ENCODE measurements at regions not wholly inside any gene's neighbourhood (a gene's known extent, or its start where the extent isn't known, plus 50 kb on each side); places are given as distances from the start of the nearest gene placed in this dataset.

- no peak for TF ChIP-seq CTCF (conservative IDR thresholded peaks at IDR 0.05 in 1 of 2, IDR thresholded peaks at IDR 0.05 in 1 of 2; ENCODE audit: low read depth in 1 of 2, low read length in 2 of 2)
- no peak for TF ChIP-seq EZH2 (IDR thresholded peaks at IDR 0.05; ENCODE audit: low read length, missing control alignments)
- Histone ChIP-seq H4K20me1 (ENCODE audit: control insufficient read depth, extremely low read depth, insufficient read depth, low read length) (no peaks in the 10 kb centered on the region), H3K4me3 (replicated peaks in 1 of 4; ENCODE audit: control extremely low read depth in 1 of 4, insufficient read depth in 1 of 4, low read depth in 3 of 4, low read length in 4 of 4) (no peak overlapping the region), H3K4me2 (ENCODE audit: extremely low read depth, insufficient read depth, low read length) (no peak overlapping the region), H3K4me1 (ENCODE audit: control insufficient read depth, extremely low read depth, insufficient read depth, low read length) (no peaks in the 10 kb centered on the region), H3K27me3 (ENCODE audit: control insufficient read depth, insufficient read depth, low read length) (no peaks in the 10 kb centered on the region), H3K36me3 (ENCODE audit: control insufficient read depth, insufficient read depth, low read length) (no peaks in the 10 kb centered on the region), H3K79me2 (ENCODE audit: control insufficient read depth, insufficient read depth, low read length) (no peaks in the 10 kb centered on the region), H3K9me3 (ENCODE audit: control insufficient read depth, insufficient read depth, low read depth, low read length) (no peaks in the 10 kb centered on the region), H3K9ac (ENCODE audit: insufficient read depth, low read length) (no peak overlapping the region), H2AFZ (ENCODE audit: low read length) (no peak overlapping the region), H3K27ac (ENCODE audit: insufficient read depth, low read length) (no peak overlapping the region)
- DNase-seq (ENCODE audit: low read depth in 2 of 2), result no peak
These were observed 647.6 kb downstream of the LMO4 start for GRCh38 chr1:87976316-87976715.

GRCh38 chr1:87977145-87977544, 648.5 kb downstream of the LMO4 start:
- TF ChIP-seq CTCF (conservative IDR thresholded peaks at IDR 0.05 in 1 of 2, IDR thresholded peaks at IDR 0.05 in 1 of 2; ENCODE audit: low read depth in 1 of 2, low read length in 2 of 2), result no peak
- no peak for TF ChIP-seq EZH2 (IDR thresholded peaks at IDR 0.05; ENCODE audit: low read length, missing control alignments)
- Histone ChIP-seq H2AFZ (ENCODE audit: low read length) (no peak overlapping the region), H3K9ac (ENCODE audit: insufficient read depth, low read length) (no peak overlapping the region), H3K27me3 (ENCODE audit: control insufficient read depth, insufficient read depth, low read length) (no peaks in the 10 kb centered on the region), H3K4me1 (ENCODE audit: control insufficient read depth, extremely low read depth, insufficient read depth, low read length) (no peaks in the 10 kb centered on the region), H3K27ac (ENCODE audit: insufficient read depth, low read length) (no peak overlapping the region), H3K4me2 (ENCODE audit: extremely low read depth, insufficient read depth, low read length) (no peak overlapping the region), H3K9me3 (ENCODE audit: control insufficient read depth, insufficient read depth, low read depth, low read length) (no peaks in the 10 kb centered on the region), H4K20me1 (ENCODE audit: control insufficient read depth, extremely low read depth, insufficient read depth, low read length) (no peaks in the 10 kb centered on the region), H3K4me3 (replicated peaks in 1 of 4; ENCODE audit: control extremely low read depth in 1 of 4, insufficient read depth in 1 of 4, low read depth in 3 of 4, low read length in 4 of 4) (no peak overlapping the region), H3K79me2 (ENCODE audit: control insufficient read depth, insufficient read depth, low read length) (no peaks in the 10 kb centered on the region), H3K36me3 (ENCODE audit: control insufficient read depth, insufficient read depth, low read length) (no peaks in the 10 kb centered on the region)
- DNase-seq (ENCODE audit: low read depth in 2 of 2), result no peak

GRCh38 chr1:87979079-87979478, 650.4 kb downstream of the LMO4 start:
- Histone ChIP-seq H2AFZ (ENCODE audit: low read length) (no peak overlapping the region), H3K4me3 (replicated peaks in 1 of 4; ENCODE audit: control extremely low read depth in 1 of 4, insufficient read depth in 1 of 4, low read depth in 3 of 4, low read length in 4 of 4) (no peak overlapping the region), H3K36me3 (ENCODE audit: control insufficient read depth, insufficient read depth, low read length) (no peaks in the 10 kb centered on the region), H3K4me2 (ENCODE audit: extremely low read depth, insufficient read depth, low read length) (no peak overlapping the region), H3K4me1 (ENCODE audit: control insufficient read depth, extremely low read depth, insufficient read depth, low read length) (no peaks in the 10 kb centered on the region), H4K20me1 (ENCODE audit: control insufficient read depth, extremely low read depth, insufficient read depth, low read length) (no peaks in the 10 kb centered on the region), H3K9me3 (ENCODE audit: control insufficient read depth, insufficient read depth, low read depth, low read length) (no peaks in the 10 kb centered on the region), H3K9ac (ENCODE audit: insufficient read depth, low read length) (no peak overlapping the region), H3K27me3 (ENCODE audit: control insufficient read depth, insufficient read depth, low read length) (no peaks in the 10 kb centered on the region), H3K27ac (ENCODE audit: insufficient read depth, low read length) (no peak overlapping the region), H3K79me2 (ENCODE audit: control insufficient read depth, insufficient read depth, low read length) (no peaks in the 10 kb centered on the region)
- no peak for TF ChIP-seq CTCF (conservative IDR thresholded peaks at IDR 0.05 in 1 of 2, IDR thresholded peaks at IDR 0.05 in 1 of 2; ENCODE audit: low read depth in 1 of 2, low read length in 2 of 2)
- no peak for TF ChIP-seq EZH2 (IDR thresholded peaks at IDR 0.05; ENCODE audit: low read length, missing control alignments)
- no peak for DNase-seq (ENCODE audit: low read depth in 2 of 2)

Data from fibroblast of lung (primary cell).